Naive thymus-derived CD8-positive, alpha-beta T cell (primary cell): ENCODE measurements at regions not wholly inside any gene's neighbourhood (a gene's known extent, or its start where the extent isn't known, plus 50 kb on each side); places are given as distances from the start of the nearest gene placed in this dataset.

ENCODE experiments used
- ATAC-seq, 2 donors: fragments of 150-1000 bp; cut with Tn5 transposase in 1 of 2; sonication (Bioruptor Pico), chemical (Tn5 transposase) in 1 of 2; 1 replicate in 1 of 2; 2 replicates in 1 of 2; pipeline ENCODE4 v1.10.0; 2021; ENCODE audit warnings: mild to moderate bottlenecking in 2 of 2, moderate library complexity in 2 of 2
- POLR2A ChIA-PET: fragments of 350-600 bp; sonication (Branson Sonifier 250); formaldehyde crosslinking; loops from one replicate; lab custom pipeline; 2021; ENCODE audit warnings: antibody characterized with exemption; lab: Charles Lee
- DNase-seq, 10 donors: peaks; one replicate each; pipeline versions ENCODE4 v3.0.0 to v3.0.0-alpha.2; 2020 to 2022
- H3K27ac Mint-ChIP-seq, 10 donors: one replicate each; pipeline ENCODE4 v1.8.0; 2020 to 2022; ENCODE audit warnings: mild to moderate bottlenecking in 10 of 10, mixed read lengths in 10 of 10, moderate library complexity in 4 of 10, inconsistent platforms in 1 of 10
- H3K27me3 Mint-ChIP-seq, 5 donors: one replicate each; pipeline ENCODE4 v1.8.0; 2021 to 2022; ENCODE audit warnings: mixed read lengths in 5 of 5
- H3K36me3 Mint-ChIP-seq, 3 donors: one replicate each; pipeline ENCODE4 v1.8.0; 2020 to 2022; ENCODE audit warnings: mixed read lengths in 3 of 3, mild to moderate bottlenecking in 2 of 3, inconsistent platforms in 1 of 3
- H3K4me1 Mint-ChIP-seq, 4 donors: one replicate each; pipeline ENCODE4 v1.8.0; 2021 to 2022; ENCODE audit warnings: mixed read lengths in 4 of 4
- H3K4me3 Mint-ChIP-seq, 10 donors: one replicate each; pipeline ENCODE4 v1.8.0; 2020 to 2022; ENCODE audit warnings: mild to moderate bottlenecking in 10 of 10, mixed read lengths in 10 of 10, moderate library complexity in 6 of 10, inconsistent platforms in 1 of 10
- H3K9me3 Mint-ChIP-seq, 9 donors: one replicate each; pipeline ENCODE4 v1.8.0; 2020 to 2022; ENCODE audit warnings: mixed read lengths in 9 of 9, mild to moderate bottlenecking in 3 of 9, inconsistent platforms in 1 of 9, moderate library complexity in 1 of 9

GRCh38 chr5:155091768-155092717, 78.5 kb downstream of the KIF4B start:
- Mint-ChIP-seq H3K27ac (no peak overlapping the region), H3K4me1 (no peaks in the 10 kb centered on the region), H3K36me3 (no peaks in the 10 kb centered on the region), H3K9me3 (no peaks in the 10 kb centered on the region), H3K27me3 (peaks cover 5 to 45% (median 16%) of the 10 kb centered on the region in 5 donors), H3K4me3 (no peak overlapping the region)
- ATAC-seq (no peak), DNase-seq (no peak)
- POLR2A ChIA-PET: no interaction called here

GRCh38 chr5:155094455-155094854, 80.9 kb downstream of the KIF4B start:
- Mint-ChIP-seq H3K9me3 (no peaks in the 10 kb centered on the region), H3K36me3 (no peaks in the 10 kb centered on the region), H3K4me1 (no peaks in the 10 kb centered on the region), H3K4me3 (no peak overlapping the region), H3K27me3 (peaks cover 5 to 45% (median 13%) of the 10 kb centered on the region in 5 donors), H3K27ac (no peak overlapping the region)
- no peak for DNase-seq
- ATAC-seq: no peak
- POLR2A ChIA-PET: no interaction called here

- DNase-seq (no peak), ATAC-seq (no peak)
- no peaks in the 10 kb centered on the region for H3K4me1 Mint-ChIP-seq
- no peaks in the 10 kb centered on the region for H3K36me3 Mint-ChIP-seq
- H3K27ac Mint-ChIP-seq: no peak overlapping the region
- no peak overlapping the region for H3K4me3 Mint-ChIP-seq
- peaks cover 5 to 52% (median 14%) of the 10 kb centered on the region in 5 donors for H3K27me3 Mint-ChIP-seq
- POLR2A ChIA-PET: no interaction called here
- H3K9me3 Mint-ChIP-seq: no peaks in the 10 kb centered on the region
Measured at GRCh38 chr5:155097995-155098394, 84.4 kb downstream of the KIF4B start.

- Mint-ChIP-seq H3K27ac (no peak overlapping the region), H3K36me3 (no peaks in the 10 kb centered on the region), H3K4me1 (no peaks in the 10 kb centered on the region), H3K4me3 (no peak overlapping the region), H3K9me3 (no peaks in the 10 kb centered on the region), H3K27me3 (peaks cover 6 to 52% (median 16%) of the 10 kb centered on the region in 5 donors)
- ATAC-seq (no peak), DNase-seq (no peak)
- POLR2A ChIA-PET: no interaction called here
Measured at GRCh38 chr5:155098433-155098832, 84.9 kb downstream of the KIF4B start.

- H3K4me3 Mint-ChIP-seq: no peak overlapping the region
- DNase-seq: no peak
- POLR2A ChIA-PET: no interaction called here
- H3K4me1 Mint-ChIP-seq: no peaks in the 10 kb centered on the region
- no peak for ATAC-seq
- no peaks in the 10 kb centered on the region for H3K36me3 Mint-ChIP-seq
- no peak overlapping the region for H3K27ac Mint-ChIP-seq
- peaks cover under 1 to 49% (median 15%) of the 10 kb centered on the region in 5 donors for H3K27me3 Mint-ChIP-seq
- H3K9me3 Mint-ChIP-seq: no peaks in the 10 kb centered on the region
Measured at GRCh38 chr5:155101697-155102096, 88.1 kb downstream of the KIF4B start.

GRCh38 chr5:155103146-155103545, 89.6 kb downstream of the KIF4B start:
- Mint-ChIP-seq H3K4me1 (no peaks in the 10 kb centered on the region), H3K36me3 (no peaks in the 10 kb centered on the region), H3K4me3 (no peak overlapping the region), H3K27me3 (peaks cover 0 to 46% (median 17%) of the 10 kb centered on the region in 5 donors), H3K9me3 (no peaks in the 10 kb centered on the region), H3K27ac (no peak overlapping the region)
- ATAC-seq: no peak
- POLR2A ChIA-PET: no interaction called here
- DNase-seq: no peak

- Mint-ChIP-seq H3K27ac (no peak overlapping the region), H3K4me1 (no peaks in the 10 kb centered on the region), H3K4me3 (no peak overlapping the region), H3K27me3 (peaks cover 0 to 40% (median 15%) of the 10 kb centered on the region in 5 donors), H3K36me3 (no peaks in the 10 kb centered on the region), H3K9me3 (no peaks in the 10 kb centered on the region)
- no peak for ATAC-seq
- POLR2A ChIA-PET: no interaction called here
- DNase-seq: no peak
Measured at GRCh38 chr5:155104441-155104840, 90.9 kb downstream of the KIF4B start.

- no peak for ATAC-seq
- no peak for DNase-seq
- Mint-ChIP-seq H3K27ac (no peak overlapping the region), H3K27me3 (peaks cover 0 to 28% (median 12%) of the 10 kb centered on the region in 5 donors), H3K4me3 (no peak overlapping the region), H3K9me3 (no peaks in the 10 kb centered on the region), H3K4me1 (no peaks in the 10 kb centered on the region), H3K36me3 (no peaks in the 10 kb centered on the region)
- POLR2A ChIA-PET: no interaction called here
Measured at GRCh38 chr5:155106221-155106620, 92.7 kb downstream of the KIF4B start.

GRCh38 chr5:155113888-155114287, 100.3 kb downstream of the KIF4B start:
- Mint-ChIP-seq H3K27ac (no peak overlapping the region), H3K27me3 (peaks cover 0 to 6% (median 1%) of the 10 kb centered on the region in 5 donors), H3K4me3 (no peak overlapping the region), H3K4me1 (no peaks in the 10 kb centered on the region), H3K36me3 (no peaks in the 10 kb centered on the region), H3K9me3 (peaks cover 0 to 2% (median 0%) of the 10 kb centered on the region in 9 donors)
- DNase-seq (no peak), ATAC-seq (no peak)
- POLR2A ChIA-PET: no interaction called here

GRCh38 chr5:155114655-155115054, 101.1 kb downstream of the KIF4B start:
- Mint-ChIP-seq H3K9me3 (peaks cover 0 to 2% (median 0%) of the 10 kb centered on the region in 9 donors), H3K4me3 (no peak overlapping the region), H3K27ac (no peak overlapping the region), H3K4me1 (peaks cover 0 to 3% (median 0%) of the 10 kb centered on the region in 4 donors), H3K27me3 (peaks cover 0 to 9% (median 3%) of the 10 kb centered on the region in 5 donors), H3K36me3 (no peaks in the 10 kb centered on the region)
- POLR2A ChIA-PET: no interaction called here
- no peak for ATAC-seq
- DNase-seq: no peak

- Mint-ChIP-seq H3K36me3 (no peaks in the 10 kb centered on the region), H3K27me3 (peaks cover 0 to 9% (median 2%) of the 10 kb centered on the region in 5 donors), H3K4me1 (peaks cover 0 to 3% (median 0%) of the 10 kb centered on the region in 4 donors), H3K9me3 (peaks cover 0 to 2% (median 0%) of the 10 kb centered on the region in 9 donors), H3K27ac (no peak overlapping the region), H3K4me3 (no peak overlapping the region)
- DNase-seq: no peak
- POLR2A ChIA-PET: no interaction called here
- no peak for ATAC-seq
Measured at GRCh38 chr5:155116456-155117251, 103.1 kb downstream of the KIF4B start.

- ATAC-seq (no peak), DNase-seq (no peak)
- peaks cover 0 to 3% (median 0%) of the 10 kb centered on the region in 9 donors for H3K9me3 Mint-ChIP-seq
- H3K27me3 Mint-ChIP-seq: peaks cover 8 to 25% (median 11%) of the 10 kb centered on the region in 5 donors
- POLR2A ChIA-PET: no interaction called here
- H3K27ac Mint-ChIP-seq: no peak overlapping the region
- no peaks in the 10 kb centered on the region for H3K4me1 Mint-ChIP-seq
- H3K36me3 Mint-ChIP-seq: no peaks in the 10 kb centered on the region
- H3K4me3 Mint-ChIP-seq: no peak overlapping the region
Measured at GRCh38 chr5:155125551-155126095, 112.1 kb downstream of the KIF4B start.

- Mint-ChIP-seq H3K27me3 (peaks cover 8 to 29% (median 11%) of the 10 kb centered on the region in 5 donors), H3K36me3 (no peaks in the 10 kb centered on the region), H3K4me1 (no peaks in the 10 kb centered on the region), H3K9me3 (peaks cover 0 to 3% (median 0%) of the 10 kb centered on the region in 9 donors), H3K27ac (no peak overlapping the region), H3K4me3 (no peak overlapping the region)
- no peak for DNase-seq
- ATAC-seq: no peak
- POLR2A ChIA-PET: no interaction called here
Measured at GRCh38 chr5:155126573-155126972, 113.0 kb downstream of the KIF4B start.
